HG03103 (cell line): ENCODE measurements at regions not wholly inside any gene's neighbourhood (a gene's known extent, or its start where the extent isn't known, plus 50 kb on each side); places are given as distances from the start of the nearest gene placed in this dataset.
"Not testable (repeated sequence)": the region's sequence is repeated elsewhere in the genome, so short reads cannot be mapped to it uniquely, and the experiment has no call there.

Experiments used
- ATAC-seq: cut with Tn5 transposase; IDR thresholded peaks from one replicate; pipeline ENCODE4 v1.9.1; 2021; ENCODE audit warnings: low read depth; ENCODE audit not compliant: unreplicated experiment

DNA sequence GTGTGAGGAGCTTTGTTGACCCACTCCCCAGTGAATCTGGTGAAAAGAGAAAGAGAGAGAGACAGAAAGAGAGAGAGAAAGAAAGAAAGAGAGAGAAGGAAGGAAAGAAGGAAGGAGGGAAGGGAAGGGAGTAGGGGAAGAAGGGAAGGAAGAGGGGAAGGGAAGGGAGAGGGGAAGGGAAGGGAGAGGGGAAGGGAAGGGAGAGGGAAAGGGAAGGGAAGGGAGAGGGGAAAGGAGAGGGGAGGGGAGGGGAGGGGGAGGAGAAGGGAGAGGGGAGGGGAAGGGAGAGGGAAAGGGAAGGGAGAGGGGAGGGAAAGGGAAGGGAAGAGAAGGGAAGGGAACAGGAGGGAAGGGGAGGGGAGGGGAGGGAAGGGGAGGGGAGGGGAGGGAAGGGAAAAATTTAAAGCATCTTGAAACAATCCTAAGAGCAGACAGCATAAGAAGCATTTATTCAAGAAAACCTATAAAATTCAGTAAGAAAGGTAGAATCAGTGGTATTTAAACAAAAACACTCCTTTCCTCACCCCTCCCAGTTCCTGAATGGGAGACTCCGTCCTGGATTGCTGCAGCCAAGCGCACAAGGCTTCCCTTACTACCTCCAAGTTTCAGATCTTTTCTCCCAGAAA is 846.2 kb upstream of the POM121L12 start:
- no peak for ATAC-seq

DNA sequence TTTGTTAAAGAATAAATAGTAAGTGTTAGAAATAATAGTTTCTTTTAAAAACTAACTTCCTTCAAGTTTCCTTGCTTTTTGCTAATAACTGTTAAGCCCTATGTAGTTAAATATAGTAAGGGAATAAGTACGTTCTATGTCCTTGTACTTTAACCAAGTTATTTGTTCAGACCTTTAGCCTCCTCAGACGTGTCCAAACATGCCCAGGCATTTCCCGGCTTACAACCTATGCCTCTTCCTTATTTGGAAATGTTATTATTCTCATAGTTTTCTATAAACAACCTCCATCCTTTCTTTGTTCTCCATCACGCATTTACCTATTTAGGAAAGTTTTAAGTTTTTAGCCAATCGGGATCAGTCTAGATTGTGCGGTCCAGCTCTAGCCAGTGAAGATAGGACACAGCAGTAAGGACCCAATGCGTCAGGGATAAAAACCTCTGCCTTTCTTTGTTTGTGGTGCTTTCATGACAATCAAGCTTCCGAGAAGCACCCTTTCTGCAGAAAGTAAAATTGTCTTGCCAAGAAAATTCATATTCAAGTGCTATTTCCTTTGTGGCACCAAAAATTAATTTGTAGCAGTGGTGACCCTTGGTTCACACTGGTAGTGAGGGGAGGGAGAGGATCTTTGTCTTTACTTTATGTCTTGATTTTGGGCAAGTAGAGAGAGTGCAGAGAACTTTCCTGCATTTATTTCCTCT is 851.3 kb upstream of the POM121L12 start:
- ATAC-seq: no peak

DNA sequence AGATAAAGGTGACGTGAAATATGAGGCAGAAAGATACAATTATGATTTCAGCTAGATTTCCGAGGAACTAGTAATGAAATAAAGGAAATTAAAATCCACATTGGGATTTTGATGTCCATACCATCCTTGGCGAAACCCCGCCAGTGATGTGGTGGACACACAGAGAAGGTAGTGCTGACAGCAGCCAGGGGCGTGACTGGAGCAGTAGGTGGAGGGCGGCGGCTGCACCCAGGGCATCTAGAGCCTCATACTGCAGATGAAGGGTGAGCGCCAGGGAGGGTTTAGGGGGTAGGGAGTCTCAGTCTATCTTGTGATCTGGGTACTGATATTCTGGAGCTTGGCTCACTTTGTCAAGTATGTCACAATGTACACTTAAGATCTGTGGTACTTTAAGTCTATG is 855.5 kb upstream of the POM121L12 start:
- ATAC-seq: no peak

DNA sequence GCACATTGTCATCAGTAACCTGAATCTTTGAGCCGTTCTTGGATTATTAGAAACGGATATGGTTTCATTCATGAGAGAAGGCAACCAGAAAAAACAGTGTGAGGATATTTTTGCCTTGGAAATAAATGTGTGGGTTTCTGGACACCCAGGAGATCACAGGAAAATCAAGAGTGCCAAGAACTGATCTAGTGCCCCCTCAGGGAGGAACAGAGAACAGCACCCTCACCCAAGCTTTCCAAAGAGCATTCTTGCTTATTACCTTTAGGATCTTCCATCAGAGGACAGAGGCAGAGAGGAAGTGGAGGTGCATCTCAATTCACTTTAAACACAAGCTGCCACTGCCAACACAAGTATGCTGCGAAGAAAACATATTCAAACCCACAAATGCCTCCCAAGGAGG is 851.5 kb upstream of the COBL start:
- no peak for ATAC-seq

DNA sequence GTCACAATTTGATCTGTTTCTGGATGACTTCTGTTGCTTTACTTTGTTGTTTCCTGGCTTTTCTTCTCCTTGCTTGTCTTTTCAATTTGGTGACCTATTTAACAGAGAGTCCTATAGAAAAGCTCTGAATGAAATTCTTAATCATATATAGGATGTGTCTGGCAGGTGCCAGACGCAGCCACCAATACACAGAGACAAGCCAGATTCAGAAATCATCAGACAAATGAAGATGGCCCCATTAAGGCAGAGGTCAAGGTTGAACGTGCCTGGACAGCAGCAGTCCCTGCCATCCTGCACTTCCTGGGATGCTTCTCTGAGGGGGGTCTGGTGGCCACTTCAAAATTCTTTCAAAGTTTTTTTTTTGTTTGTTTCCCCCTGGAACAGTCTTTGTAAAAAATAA is 846.7 kb upstream of the COBL start:
- no peak for ATAC-seq

DNA sequence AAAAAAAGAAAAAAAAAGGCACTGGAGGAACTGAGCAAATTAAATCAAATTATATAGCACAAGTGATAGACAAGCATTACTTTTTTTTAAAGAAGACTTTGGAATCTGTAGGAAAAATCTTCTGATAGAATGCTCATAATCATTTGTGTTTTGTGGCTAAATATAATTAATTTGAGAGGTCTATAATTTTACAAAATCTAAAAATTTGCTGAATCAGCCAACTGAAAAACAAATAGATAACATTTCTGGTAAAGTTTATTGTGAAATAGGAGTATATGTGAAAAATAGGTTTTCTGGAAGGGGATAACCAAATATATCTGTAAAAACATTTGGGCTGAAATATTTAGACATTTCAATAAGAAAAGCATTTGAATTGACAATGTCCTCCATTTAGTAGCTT is 844.9 kb upstream of the COBL start:
- no peak for ATAC-seq

DNA sequence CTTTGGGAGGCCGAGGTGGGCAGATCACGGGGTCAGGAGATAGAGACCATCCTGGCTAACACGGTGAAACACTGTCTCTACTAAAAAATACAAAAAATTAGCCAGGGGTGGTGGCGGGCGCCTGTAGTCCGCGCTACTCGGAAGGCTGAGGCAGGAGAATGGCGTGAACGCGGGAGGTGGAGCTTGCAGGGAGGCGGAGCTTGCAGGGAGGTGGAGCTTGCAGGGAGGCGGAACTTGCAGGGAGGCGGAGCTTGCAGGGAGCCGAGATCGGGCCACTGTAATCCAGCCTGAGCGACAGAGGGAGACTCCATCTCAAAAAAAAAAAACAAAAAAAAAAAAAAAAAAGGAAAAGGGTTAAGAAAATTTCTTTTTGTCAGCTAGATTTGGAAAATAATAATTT is 842.8 kb upstream of the COBL start:
- ATAC-seq: not testable (repeated sequence)

DNA sequence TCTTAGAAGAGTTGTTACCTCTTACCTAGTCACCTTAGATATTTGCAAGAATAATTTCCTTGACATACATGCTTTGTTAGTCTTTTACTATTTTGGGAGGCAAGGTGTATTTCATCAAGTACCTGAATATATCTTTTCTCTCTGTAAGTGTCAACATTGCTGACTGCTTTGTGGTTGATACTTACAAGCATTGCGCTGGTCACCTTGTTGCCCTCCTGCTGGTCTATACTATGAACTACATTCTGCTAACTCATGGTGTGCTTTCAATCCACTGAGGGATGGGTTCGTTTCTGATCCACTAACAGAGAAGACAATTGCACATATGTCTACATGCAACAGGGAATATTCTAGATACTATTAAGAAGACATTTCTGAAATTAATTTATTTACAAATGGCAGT is 837.8 kb upstream of the COBL start:
- no peak for ATAC-seq

DNA sequence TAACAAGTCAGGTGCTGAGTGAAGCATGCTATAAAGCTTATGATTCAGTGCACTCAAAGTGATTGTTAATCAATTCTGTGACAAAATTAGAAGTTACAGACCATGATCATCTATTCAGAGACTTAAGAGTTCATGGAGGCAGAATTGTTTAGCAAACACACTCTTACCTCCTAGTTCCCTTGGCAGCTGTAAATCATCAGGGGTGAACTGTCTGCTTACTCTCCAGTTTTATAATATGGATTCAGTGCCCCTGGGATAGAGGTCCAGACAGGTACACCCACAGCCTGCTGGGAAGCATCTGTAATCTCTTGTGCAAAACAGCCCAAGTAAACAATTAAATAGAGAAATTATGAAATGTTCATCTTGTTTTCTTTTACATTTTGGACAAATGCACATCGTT is 835.0 kb upstream of the COBL start:
- no peak for ATAC-seq

DNA sequence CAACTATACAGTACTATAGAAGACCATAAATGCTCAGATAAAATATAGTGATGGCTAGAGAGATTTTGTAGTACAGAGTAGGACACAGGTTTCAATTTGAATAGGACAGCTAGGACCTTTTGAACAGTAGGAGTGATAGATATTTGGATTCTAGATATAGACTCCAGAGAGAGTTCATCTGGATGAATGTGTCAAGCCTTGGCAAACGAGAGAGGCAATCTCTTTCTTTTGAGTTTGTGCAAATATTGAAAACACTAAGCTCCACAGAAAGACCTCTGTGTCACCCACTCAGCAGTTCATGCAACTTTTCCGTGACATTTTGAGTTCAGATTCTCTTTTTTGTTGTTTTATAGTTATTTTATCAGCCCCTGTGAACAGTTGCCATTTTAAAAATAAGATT is 834.3 kb upstream of the COBL start:
- no peak for ATAC-seq

DNA sequence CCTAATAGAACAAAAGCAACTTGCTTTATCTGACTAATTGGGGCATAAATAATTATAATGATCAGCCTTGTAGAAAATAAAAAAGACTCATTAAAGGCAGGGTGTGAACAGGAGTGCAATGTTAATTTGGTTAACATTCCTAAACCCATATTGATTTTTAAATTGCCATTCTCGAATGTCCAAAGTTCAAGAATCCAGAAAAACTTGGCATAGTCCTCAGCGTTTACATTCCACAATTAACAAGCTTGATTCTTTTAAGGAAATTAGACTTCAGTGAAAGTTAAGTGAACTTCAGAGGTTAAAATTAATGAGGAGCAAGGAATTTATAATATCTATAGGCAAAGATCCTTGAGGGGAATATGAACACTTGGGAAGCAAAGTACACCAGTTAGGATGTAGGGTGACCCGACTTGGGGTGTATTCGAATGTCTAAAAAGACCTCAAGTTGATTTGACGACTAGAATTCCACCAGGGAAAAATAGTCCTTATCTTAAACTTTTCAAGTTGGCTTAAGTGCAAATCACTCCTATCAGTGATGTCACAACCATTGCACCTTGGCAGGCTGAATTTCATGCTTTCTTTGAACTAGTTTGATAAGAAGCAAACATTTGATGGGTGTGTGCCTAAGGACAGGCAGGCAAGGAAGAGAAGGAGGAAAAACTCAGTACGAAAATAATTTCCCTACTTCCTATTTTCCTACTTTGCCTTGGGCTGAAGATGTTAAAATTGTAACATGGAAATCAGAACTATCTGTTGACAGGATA is 830.4 kb upstream of the COBL start:
- no peak for ATAC-seq

DNA sequence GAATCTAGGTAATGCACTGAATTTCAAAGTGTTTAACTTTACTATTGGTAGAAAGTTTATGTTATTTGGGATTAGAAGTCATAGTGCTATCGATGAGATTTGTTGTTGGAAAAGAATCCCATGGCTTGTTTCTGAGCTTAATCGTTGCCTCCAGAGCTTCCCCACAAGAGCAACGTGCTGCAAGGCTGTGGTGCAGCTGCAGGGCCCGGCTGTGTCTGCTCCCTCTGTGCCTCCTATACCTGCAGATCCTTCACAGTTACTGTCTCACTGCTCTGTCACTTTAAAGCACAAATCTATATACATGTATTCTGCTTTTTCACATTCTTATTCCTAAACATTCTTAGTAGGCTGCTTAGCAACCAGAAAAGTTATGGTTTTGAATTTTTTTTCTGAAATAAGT is 826.6 kb upstream of the COBL start:
- no peak for ATAC-seq

DNA sequence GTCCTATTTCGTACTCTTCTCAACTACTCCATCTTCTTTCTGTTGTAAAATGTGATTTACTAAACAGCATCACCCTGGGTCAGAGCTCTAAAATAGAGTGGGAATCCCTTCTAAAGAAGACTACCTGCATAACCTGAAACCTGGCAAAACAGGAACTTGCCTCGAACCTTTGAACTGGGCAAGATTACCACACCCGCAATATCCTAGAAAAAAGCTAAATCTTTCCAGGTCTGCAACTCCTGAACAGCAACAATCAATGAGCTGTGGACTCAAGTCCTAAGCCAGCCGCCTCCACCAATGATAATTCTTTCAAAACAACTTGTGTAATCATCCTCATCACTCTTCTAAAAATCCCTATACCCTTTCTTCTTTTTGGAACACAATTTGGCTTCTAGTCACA is 824.2 kb upstream of the COBL start:
- ATAC-seq: no peak

DNA sequence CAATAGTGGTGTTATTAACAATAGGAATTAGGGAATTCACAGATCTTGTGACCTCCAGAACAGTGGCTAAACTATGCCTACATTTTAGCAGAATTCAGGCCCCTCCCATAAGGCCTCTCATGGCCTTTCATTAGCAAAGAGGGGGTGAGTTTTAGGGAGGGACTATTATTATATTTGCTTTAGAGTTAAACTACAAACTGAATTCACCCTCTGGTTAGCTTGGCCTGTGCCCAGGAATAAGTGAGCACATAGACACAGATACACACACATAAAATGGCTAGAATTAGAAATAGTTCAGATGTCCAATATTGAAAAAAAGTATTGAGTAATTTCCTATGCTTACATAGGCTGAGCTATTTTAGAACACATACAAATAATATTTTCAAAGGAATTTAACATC is 818.8 kb upstream of the COBL start:
- no peak for ATAC-seq

DNA sequence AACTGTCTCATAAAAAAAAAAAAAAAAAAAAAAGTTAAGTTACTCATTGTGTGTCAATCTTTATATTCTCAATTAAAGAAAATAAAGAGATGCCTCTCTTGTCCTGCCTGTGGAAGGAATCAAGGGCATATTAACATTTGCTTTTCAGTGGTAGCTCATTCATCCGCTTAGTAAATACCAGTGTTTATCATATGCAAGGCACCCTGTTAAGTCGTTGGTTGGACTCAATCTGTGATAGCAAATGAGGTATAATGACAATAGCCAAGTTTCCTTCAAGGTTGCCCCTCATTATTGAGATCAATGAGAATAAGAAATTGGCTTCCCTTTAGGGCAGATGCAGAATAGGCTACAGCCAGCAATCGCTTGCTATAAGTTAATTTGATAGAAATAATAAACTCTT is 812.7 kb upstream of the COBL start:
- ATAC-seq: no peak

DNA sequence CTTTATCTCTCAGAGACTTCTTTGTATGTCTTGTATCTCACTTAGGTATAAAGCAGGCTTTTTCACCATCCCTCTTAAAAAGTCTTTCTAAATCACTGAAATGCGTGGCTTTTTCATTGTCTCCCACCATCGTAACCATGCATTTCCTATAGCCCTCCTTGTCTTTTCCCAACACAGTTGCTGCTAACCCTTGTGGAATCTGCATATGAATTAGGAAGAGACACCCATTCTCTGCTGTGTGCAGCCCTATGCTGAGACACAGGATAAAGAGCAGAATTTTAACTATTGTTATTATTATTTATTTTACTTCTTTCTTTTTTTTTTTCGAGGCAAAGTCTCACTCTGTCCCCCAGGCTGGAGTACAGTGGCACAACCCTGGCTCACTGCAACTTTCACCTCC is 804.3 kb upstream of the COBL start:
- ATAC-seq: no peak

DNA sequence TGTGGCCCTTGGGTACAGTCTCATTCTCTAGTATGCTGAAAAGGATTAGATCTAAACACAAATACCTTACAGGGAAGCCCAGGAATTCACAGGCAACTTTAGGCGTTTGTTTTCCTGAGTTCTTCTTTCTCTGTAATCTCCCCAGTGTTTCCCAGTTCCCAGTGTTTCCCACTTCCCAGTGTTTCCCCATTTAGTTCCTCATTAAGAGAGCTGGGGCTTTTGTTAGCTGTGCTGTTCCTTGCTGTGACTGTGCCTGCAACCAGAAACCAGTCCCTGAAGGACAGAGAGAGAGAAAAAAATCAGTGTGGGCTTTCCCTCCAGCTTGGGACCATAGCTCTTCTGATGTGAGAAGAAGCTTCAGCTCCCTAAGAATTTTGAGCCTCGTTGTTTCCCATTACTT is 802.9 kb upstream of the COBL start:
- ATAC-seq: no peak

DNA sequence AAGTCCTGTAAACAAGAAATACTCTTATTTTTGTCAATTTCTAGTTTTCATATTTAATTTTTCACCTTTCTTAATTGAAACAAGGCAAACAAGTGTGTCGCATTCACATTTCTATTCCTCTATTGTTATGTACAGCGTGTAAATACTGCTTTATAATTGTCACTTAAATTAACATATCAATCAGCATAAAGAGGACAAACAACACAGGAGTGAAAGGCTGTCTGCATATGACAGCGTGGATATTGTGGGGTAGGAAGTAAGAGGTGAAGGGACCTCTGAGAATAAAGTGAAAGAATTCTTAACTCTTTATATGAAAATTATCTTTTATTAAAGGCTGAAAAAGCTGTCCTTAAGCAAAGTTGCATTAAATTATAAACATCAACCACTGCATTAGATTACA is 797.9 kb upstream of the COBL start:
- ATAC-seq: no peak

DNA sequence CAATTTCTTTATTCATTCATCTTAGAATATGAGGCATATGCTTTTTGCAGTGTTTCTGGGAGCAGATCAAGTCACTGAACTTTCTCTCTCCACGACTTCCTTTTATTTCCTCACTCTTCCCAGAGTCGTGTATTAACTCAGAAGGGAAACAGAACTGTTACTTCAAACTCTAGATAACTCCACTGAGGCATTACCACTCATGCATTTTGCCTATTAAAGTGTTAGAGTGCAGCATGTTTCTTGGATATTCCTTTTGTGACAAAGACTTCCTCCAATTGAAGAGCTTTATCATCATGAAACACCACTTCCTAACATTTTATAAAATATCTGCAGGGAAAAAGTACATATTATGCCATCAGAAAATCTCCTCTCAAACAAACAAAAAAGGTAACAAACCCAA is 797.4 kb upstream of the COBL start:
- no peak for ATAC-seq

DNA sequence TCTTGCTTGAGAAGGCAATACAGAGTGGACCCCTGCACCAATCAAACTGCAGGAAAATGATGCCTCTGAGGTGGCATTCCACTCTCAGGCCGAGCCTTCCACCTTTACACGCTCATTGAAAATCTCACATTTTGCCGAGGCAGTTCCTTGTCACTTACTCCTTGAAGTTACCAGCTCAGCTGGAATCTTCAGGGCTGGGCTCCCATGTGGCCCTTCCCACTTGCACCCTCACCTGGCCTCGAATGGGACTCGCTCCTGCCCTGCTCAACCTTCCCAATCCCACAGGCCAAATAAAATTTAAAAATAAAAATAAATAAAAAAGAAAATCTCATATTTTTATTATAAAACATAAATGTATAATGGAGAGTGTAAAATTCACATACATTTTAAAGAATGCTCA is 790.7 kb upstream of the COBL start:
- ATAC-seq: no peak

DNA sequence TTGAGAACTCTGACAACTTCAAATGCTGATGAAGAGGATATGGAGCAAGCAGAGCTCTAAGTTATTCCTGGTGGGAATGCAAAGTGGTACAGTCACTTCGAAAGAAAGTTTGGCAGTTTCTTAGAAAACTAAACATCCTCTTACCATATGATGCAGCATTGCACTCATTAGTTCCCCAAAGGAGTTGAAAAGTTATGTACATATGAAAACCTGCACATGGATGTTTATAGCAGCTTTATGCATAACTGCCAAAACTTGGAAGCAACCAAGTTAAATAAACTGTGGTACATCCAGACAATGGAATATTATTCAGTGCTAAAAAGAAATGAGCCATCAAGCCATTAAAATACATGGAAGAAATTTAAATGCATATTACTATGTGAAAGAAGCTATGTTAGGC is 779.3 kb upstream of the COBL start:
- ATAC-seq: no peak

DNA sequence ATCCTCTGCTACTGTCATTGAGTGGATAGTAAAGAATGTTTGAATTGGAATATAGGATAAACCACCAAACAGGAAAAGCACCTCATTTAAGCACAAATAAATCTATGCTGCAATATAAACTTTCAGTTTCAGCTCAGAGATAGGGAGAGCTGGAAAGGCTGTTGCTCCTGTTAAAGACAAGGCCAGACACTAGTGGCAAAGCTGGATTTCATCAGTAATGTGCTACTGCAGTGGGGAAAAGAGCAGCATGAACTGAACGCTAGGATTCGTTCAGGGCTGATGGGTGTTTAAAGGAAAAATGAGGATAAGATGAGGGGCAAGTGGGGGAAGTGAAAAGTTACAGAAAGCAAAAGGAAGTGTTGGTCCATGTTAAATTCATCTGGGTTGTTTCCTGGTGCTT is 775.4 kb upstream of the COBL start:
- ATAC-seq: no peak
